ENCODE measurements at regions not wholly inside any gene's neighbourhood (a gene's known extent, or its start where the extent isn't known, plus 50 kb on each side); places are given as distances from the start of the nearest gene placed in this dataset.

DNA sequence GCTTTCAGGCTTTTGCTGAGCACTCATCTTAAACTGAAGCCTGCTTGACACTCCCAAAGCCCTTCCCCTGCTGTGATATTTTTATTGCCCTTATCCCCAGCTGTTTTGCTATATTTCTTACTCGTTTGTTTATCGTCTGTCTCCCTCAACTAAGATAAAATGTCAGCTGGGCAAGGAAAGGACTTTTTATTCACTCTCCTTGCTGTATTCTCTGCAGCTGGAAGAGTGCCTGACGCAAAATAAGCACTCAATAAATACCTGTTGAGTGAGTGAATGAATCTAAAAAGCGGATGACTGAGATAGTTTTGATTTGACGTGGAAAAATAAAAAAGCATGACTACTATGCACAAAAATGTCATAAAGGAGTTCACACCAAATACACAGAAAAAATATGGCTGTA lies 84.8 kb upstream of the POMGNT2 start:
- TF ChIP-seq CHD4 (IDR thresholded peaks at IDR 0.05; ENCODE audit: borderline replicate concordance) (no peak), MAFK (IDR thresholded peaks at IDR 0.05; ENCODE audit: partially characterized antibody) (no peak)
- H3K4me2 ChIP-seq: no peak overlapping the region
- CTCF ChIA-PET: no interaction called here
- no peak overlapping the region for H3K4me3 ChIP-seq
- no peak for DNase-seq (ENCODE audit: low read depth in 1 of 2, low spot score in 1 of 2)
- ATAC-seq: no peak
- POLR2A ChIA-PET: no interaction called here
- 11% methylated on average over 5 of the region's 5 CpGs for WGBS (ENCODE audit: missing lambda C conversion rate)
- no peak for FAIRE-seq
- no peak overlapping the region for H3K27ac ChIP-seq
- no peaks in the 10 kb centered on the region for H3K9me3 ChIP-seq
- H3K4me1 ChIP-seq: no peaks in the 10 kb centered on the region

DNA sequence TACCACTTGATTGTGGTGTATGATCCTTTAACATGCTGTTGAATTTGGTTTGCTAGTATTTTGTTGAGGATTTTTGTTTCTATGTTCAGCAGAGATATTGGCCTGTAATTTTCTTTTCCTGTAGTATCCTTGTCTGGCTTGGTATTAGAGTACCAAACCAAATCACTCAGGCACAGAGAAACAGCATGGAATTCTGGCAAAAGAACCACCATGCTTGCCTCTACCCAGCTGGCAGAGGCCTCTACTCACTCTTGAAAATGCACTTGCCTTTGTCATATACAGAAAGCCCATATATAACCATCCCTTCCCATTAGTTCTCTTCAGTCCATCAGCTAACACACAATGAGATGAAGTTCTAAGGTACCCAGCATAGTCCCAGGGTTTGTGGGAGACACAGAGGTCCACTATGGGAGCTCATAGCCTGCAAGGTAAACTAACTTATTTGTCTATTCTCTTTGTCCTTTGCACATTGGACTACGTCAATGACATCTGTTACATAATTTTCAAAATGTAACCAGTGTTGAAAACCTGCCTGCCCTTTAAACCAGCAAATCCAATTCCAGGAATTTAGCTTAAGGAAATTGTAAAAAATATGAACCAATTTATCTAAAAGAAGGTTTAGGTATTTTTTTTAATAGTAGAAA lies 82.1 kb upstream of the POMGNT2 start:
- H3K4me1 ChIP-seq: no peaks in the 10 kb centered on the region
- CTCF ChIA-PET: no interaction called here
- no peak for ATAC-seq
- no peak for TF ChIP-seq FOSB (CRISPR knock-in tag; IDR thresholded peaks at IDR 0.05)
- TF ChIP-seq SMC3 (IDR thresholded peaks at IDR 0.05): no peak
- TF ChIP-seq USF2 (IDR thresholded peaks at IDR 0.05): no peak
- no peak overlapping the region for H3K27ac ChIP-seq
- no peaks in the 10 kb centered on the region for H3K9me3 ChIP-seq
- POLR2A ChIA-PET: no interaction called here
- no peak overlapping the region for H3K4me3 ChIP-seq
- no peak overlapping the region for H3K4me2 ChIP-seq
- no peak for FAIRE-seq
- DNase-seq (ENCODE audit: low read depth in 1 of 2, low spot score in 1 of 2): no peak
- 17% methylated on average over 1 of the region's 1 CpG for WGBS (ENCODE audit: missing lambda C conversion rate)

- no peak for FAIRE-seq
- H3K9me3 ChIP-seq: no peaks in the 10 kb centered on the region
- H3K4me3 ChIP-seq: no peak overlapping the region
- no peak for TF ChIP-seq MAFK (IDR thresholded peaks at IDR 0.05; ENCODE audit: partially characterized antibody)
- no peak for TF ChIP-seq HOXB13 (CRISPR knock-in tag; IDR thresholded peaks at IDR 0.05; ENCODE audit: low read depth)
- CTCF ChIA-PET: no interaction called here
- H3K4me1 ChIP-seq: no peaks in the 10 kb centered on the region
- H3K27ac ChIP-seq: no peak overlapping the region
- POLR2A ChIA-PET: no interaction called here
- H3K4me2 ChIP-seq: no peak overlapping the region
- ATAC-seq: no peak
- 64% methylated on average over 6 of the region's 8 CpGs for WGBS (ENCODE audit: missing lambda C conversion rate)
- DNase-seq (ENCODE audit: low read depth in 1 of 2, low spot score in 1 of 2): no peak
These were observed 80.1 kb upstream of the POMGNT2 start for GRCh38 chr3:43185983-43186314.

GRCh38 chr3:43185274-43185982 lies 79.5 kb upstream of the POMGNT2 start:
- 23% methylated on average over 4 of the region's 5 CpGs for WGBS (ENCODE audit: missing lambda C conversion rate)
- no peak for ATAC-seq
- H3K9me3 ChIP-seq: no peaks in the 10 kb centered on the region
- ChIA-PET POLR2A (interaction anchor here (0.6 kb wide), 1 partner anchor 849 kb away, joined by 5 read pairs; no protein-coding TSS in a partner anchor), CTCF (no interaction called here)
- no peak for TF ChIP-seq EHF (CRISPR knock-in tag; IDR thresholded peaks at IDR 0.05)
- TF ChIP-seq TFCP2L1 (CRISPR knock-in tag; IDR thresholded peaks at IDR 0.05): no peak
- no peak for TF ChIP-seq HOXB13 (CRISPR knock-in tag; IDR thresholded peaks at IDR 0.05; ENCODE audit: low read depth)
- no peak for TF ChIP-seq KDM5A (IDR thresholded peaks at IDR 0.05)
- no peak for TF ChIP-seq NFE2L2 (conservative IDR thresholded peaks at IDR 0.05; ENCODE audit: low read length)
- TF ChIP-seq FOSL2 (IDR thresholded peaks at IDR 0.05): no peak
- no peak for TF ChIP-seq FOSL2 (CRISPR knock-in tag; IDR thresholded peaks at IDR 0.05)
- no peak for TF ChIP-seq ZSCAN20 (CRISPR knock-in tag; IDR thresholded peaks at IDR 0.05)
- TF ChIP-seq RCOR1 (IDR thresholded peaks at IDR 0.05; ENCODE audit: low read depth, low read length): no peak
- no peak for TF ChIP-seq MAFK (IDR thresholded peaks at IDR 0.05; ENCODE audit: partially characterized antibody)
- no peak for TF ChIP-seq ZNF302 (CRISPR knock-in tag; IDR thresholded peaks at IDR 0.05)
- TF ChIP-seq NPAS2 (CRISPR knock-in tag; IDR thresholded peaks at IDR 0.05; ENCODE audit: borderline replicate concordance): no peak
- TF ChIP-seq EP300 (IDR thresholded peaks at IDR 0.05): no peak
- TF ChIP-seq CHD4 (IDR thresholded peaks at IDR 0.05; ENCODE audit: borderline replicate concordance): no peak
- TF ChIP-seq, protein P1, sequence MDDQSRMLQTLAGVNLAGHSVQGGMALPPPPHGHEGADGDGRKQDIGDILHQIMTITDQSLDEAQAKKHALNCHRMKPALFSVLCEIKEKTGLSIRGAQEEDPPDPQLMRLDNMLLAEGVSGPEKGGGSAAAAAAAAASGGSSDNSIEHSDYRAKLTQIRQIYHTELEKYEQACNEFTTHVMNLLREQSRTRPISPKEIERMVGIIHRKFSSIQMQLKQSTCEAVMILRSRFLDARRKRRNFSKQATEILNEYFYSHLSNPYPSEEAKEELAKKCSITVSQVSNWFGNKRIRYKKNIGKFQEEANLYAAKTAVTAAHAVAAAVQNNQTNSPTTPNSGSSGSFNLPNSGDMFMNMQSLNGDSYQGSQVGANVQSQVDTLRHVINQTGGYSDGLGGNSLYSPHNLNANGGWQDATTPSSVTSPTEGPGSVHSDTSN (IDR thresholded peaks at IDR 0.05): no peak
- no peak for TF ChIP-seq CHD2 (IDR thresholded peaks at IDR 0.05; ENCODE audit: low read length, partially characterized antibody)
- FAIRE-seq: no peak
- H3K4me1 ChIP-seq: no peaks in the 10 kb centered on the region
- H3K4me2 ChIP-seq: no peak overlapping the region
- no peak overlapping the region for H3K27ac ChIP-seq
- DNase-seq (ENCODE audit: low read depth in 1 of 2, low spot score in 1 of 2): no peak
- no peak overlapping the region for H3K4me3 ChIP-seq

Data from A549 (cell line).